Dendritic cell treated with granulocyte-macrophage colony-stimulating factor and Interleukin-4, amounts not matched to agents 40 ng/mL and 50 ng/mL, for 4 days (primary cell): ENCODE measurements at regions not wholly inside any gene's neighbourhood (a gene's known extent, or its start where the extent isn't known, plus 50 kb on each side); places are given as distances from the start of the nearest gene placed in this dataset.

Experiments used
- H3K27ac Mint-ChIP-seq: one replicate; pipeline ENCODE4 v1.8.0; 2022; ENCODE audit warnings: mild to moderate bottlenecking, mixed read lengths
- H3K27me3 Mint-ChIP-seq: one replicate; pipeline ENCODE4 v1.8.0; 2022; ENCODE audit warnings: mild to moderate bottlenecking, mixed read lengths
- H3K36me3 Mint-ChIP-seq: one replicate; pipeline ENCODE4 v1.8.0; 2022; ENCODE audit warnings: low read depth, mixed read lengths
- H3K4me1 Mint-ChIP-seq: one replicate; pipeline ENCODE4 v1.8.0; 2022; ENCODE audit warnings: low read depth, mixed read lengths
- H3K4me3 Mint-ChIP-seq: one replicate; pipeline ENCODE4 v1.8.0; 2022; ENCODE audit warnings: mild to moderate bottlenecking, moderate library complexity, mixed read lengths
- H3K9me3 Mint-ChIP-seq: one replicate; pipeline ENCODE4 v1.8.0; 2022; ENCODE audit warnings: mixed read lengths
- intact Hi-C: fragments of 100-400 bp; cut with micrococcal nuclease; formaldehyde crosslinking; loops from one replicate; pipeline ENCODE4 v1.15.0; 2022

- no peaks in the 10 kb centered on the region for H3K9me3 Mint-ChIP-seq
- H3K27ac Mint-ChIP-seq, result no peak overlapping the region
- H3K4me1 Mint-ChIP-seq, result peaks cover 14% of the 10 kb centered on the region
- intact Hi-C loops, result loop anchor here (10.0 kb wide), 1 partner anchor 1229 kb away; the partner anchor contains the start of gene RGMB
- no peak overlapping the region for H3K4me3 Mint-ChIP-seq
- no peaks in the 10 kb centered on the region for H3K27me3 Mint-ChIP-seq
- H3K36me3 Mint-ChIP-seq, result no peaks in the 10 kb centered on the region
Measured at GRCh38 chr5:97545886-97546535, 363.0 kb upstream of the RIOK2 start.

DNA sequence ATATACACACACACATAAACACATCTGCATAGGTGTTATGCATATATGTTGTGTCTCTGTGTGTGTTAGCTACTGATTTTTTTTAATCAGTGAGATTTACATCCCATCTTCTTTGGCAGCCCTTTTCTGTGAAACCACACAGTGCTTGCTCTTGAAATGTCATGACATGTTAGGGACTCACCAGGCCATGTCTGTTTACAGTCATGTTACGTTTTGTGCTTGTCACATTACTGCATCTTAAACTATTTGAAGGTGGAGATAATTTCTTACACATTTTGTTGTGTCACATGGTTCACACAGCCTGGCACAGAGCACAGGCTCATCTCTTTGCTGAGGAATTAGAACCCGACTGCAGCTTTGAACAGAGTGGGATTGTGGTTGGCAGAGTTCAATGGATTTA, 364.4 kb upstream of the RIOK2 start:
- Mint-ChIP-seq H3K4me1 (peaks cover 14% of the 10 kb centered on the region), H3K4me3 (no peak overlapping the region), H3K36me3 (no peaks in the 10 kb centered on the region), H3K27ac (peak overlapping the region; percentile 30), H3K27me3 (no peaks in the 10 kb centered on the region), H3K9me3 (no peaks in the 10 kb centered on the region)
- intact Hi-C loops, result loop anchor here (10.0 kb wide), 1 partner anchor 1227 kb away; the partner anchor contains the start of gene RGMB

DNA sequence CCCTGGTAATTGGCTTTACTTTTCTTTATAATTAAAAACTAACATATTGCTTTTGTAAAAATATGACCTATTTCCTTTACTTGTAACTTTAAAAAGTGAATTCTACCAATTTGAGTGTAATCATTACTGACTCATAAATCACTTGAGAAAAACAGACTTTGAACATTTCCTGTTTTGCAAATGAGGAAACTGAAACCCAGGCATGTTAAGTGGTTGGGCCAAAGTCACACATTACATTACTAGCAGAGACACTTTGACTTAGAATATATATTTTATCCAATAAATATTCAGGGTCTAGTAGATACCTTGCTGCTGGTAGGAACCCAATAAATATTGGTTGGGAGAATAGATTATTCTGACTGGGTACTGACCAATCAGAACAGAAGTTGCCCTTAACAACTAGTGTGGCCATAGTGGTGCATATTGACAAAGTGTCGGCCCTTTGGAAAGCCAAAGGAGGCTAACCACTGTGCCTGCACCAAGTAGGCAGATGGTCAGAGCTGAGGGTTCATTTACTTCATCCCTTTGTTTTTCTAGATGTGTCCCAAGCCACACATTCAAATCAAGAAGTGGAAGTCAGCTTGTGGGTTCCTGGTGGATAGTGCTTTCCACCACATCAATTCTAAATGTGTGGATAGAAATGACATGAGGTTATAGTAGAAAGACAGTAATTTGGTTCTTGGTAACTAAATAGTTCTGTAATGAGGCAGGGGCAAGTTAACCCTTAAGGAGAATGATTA, 365.1 kb upstream of the RIOK2 start:
- H3K4me1 Mint-ChIP-seq, result peaks cover 14% of the 10 kb centered on the region
- H3K9me3 Mint-ChIP-seq, result no peaks in the 10 kb centered on the region
- H3K27ac Mint-ChIP-seq, result no peak overlapping the region
- intact Hi-C loops, result loop anchor here (10.0 kb wide), 1 partner anchor 1227 kb away; the partner anchor contains the start of gene RGMB
- H3K36me3 Mint-ChIP-seq, result no peaks in the 10 kb centered on the region
- no peaks in the 10 kb centered on the region for H3K27me3 Mint-ChIP-seq
- H3K4me3 Mint-ChIP-seq, result no peak overlapping the region

DNA sequence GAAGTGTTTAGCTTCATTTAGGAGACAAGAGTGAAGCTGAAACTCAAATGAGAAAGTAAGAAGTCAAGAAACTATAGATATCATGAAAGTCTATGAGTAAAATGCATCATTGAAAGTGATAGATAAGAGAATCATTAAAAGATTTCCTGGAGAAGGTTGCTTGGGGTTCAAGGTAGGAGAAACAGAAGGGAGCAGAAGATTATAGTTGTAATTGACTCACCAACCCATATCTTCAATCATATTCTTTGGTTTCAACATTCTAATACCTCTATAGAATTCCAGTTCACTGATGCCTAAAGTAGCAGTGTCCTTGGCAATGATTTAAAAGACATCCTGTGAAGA, 365.7 kb upstream of the RIOK2 start:
- intact Hi-C loops, result loop anchor here (10.0 kb wide), 1 partner anchor 1226 kb away; the partner anchor contains the start of gene RGMB
- Mint-ChIP-seq H3K9me3 (no peaks in the 10 kb centered on the region), H3K4me3 (no peak overlapping the region), H3K36me3 (no peaks in the 10 kb centered on the region), H3K4me1 (peaks cover 14% of the 10 kb centered on the region), H3K27me3 (no peaks in the 10 kb centered on the region), H3K27ac (no peak overlapping the region)

DNA sequence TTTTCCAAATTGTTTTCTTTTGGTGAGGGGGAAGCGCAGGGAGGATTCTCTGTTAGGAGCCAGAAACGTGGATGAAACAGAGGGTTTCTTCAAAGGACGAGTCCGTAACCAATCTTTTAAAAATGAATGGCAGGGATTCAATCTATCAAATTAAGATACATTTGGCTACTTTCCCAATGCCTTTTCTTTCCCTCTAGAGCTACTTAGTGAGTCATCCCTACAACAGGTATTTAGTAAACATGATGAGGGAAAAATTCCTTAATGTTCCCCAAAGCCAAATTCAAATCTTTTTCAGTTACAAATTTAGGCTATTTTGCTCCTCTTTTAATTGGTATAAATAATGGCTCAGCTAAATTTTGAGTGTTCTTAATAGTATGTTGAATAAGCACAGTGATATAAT, 366.4 kb upstream of the RIOK2 start:
- intact Hi-C loops, result loop anchor here (10.0 kb wide), 1 partner anchor 1225 kb away; the partner anchor contains the start of gene RGMB
- Mint-ChIP-seq H3K27ac (no peak overlapping the region), H3K9me3 (no peaks in the 10 kb centered on the region), H3K27me3 (no peaks in the 10 kb centered on the region), H3K36me3 (no peaks in the 10 kb centered on the region), H3K4me1 (peaks cover 14% of the 10 kb centered on the region), H3K4me3 (no peak overlapping the region)

DNA sequence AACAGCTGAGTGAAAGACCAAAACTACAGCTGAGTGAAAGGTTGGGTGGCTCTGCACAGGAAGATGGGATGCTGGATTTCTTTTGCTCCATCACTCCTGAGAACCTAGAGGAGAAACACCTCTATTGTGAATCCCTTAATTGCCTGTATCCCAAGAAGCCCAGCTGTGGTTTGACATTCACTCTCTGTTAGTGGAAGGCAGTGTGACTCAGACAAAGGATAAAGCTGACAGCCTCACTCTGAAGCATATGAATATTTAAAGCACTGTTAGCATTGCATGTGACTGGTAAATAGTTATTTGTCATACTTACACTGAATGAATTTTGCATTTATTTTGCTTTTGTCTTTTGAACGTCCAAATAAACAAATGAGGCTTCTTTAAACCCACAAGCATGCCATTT, 367.1 kb upstream of the RIOK2 start:
- no peak overlapping the region for H3K27ac Mint-ChIP-seq

GRCh38 chr5:97550818-97551217, 367.8 kb upstream of the RIOK2 start:
- Mint-ChIP-seq H3K36me3 (no peaks in the 10 kb centered on the region), H3K4me1 (peaks cover 14% of the 10 kb centered on the region), H3K27ac (no peak overlapping the region), H3K27me3 (no peaks in the 10 kb centered on the region), H3K4me3 (no peak overlapping the region), H3K9me3 (no peaks in the 10 kb centered on the region)
- intact Hi-C loops, result no loop called here

More for the DNA sequence above, 367.1 kb upstream of the RIOK2 start:
- no peak overlapping the region for H3K4me3 Mint-ChIP-seq
- peaks cover 14% of the 10 kb centered on the region for H3K4me1 Mint-ChIP-seq
- no peaks in the 10 kb centered on the region for H3K36me3 Mint-ChIP-seq
- intact Hi-C loops, result no loop called here
- no peaks in the 10 kb centered on the region for H3K27me3 Mint-ChIP-seq
- H3K9me3 Mint-ChIP-seq, result no peaks in the 10 kb centered on the region

DNA sequence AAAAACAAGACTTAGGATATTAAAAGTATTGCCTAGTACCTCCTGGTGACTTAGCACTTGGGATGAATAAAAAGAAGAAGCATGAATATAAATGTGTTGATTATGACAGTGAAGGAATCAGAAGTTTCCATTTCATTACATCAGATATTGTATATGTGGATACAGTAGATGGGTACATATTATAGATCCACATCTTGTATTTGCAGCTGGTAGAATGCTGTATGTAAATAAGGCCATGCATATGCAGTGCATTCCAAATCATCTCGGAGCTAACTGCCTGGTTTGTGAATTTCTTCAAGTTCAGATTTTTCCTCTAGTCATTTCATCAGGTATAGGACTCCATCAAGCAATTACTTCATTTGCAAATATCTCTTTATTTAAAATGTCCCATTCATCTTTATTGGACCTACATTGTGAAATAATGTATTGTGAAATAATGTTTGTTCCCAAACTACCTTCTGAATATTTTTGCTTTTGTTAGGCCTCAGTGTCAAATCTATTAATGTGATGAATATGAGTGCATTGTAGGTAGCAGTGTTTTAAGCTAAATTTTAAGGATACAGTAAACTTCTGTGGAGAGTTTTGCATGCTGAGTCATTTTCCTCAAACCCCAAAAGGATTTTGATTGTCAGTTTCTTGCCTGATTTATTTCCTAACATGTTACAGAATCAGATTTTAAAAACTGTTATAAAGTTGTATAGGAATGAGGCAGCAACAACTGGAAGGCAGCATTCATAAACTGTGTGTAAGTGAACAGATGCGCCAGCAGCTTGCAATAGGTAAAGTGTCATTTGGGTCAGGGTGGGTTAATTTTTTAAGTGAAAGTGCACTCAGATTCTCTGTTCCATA, 370.8 kb upstream of the RIOK2 start:
- H3K4me3 Mint-ChIP-seq, result no peak overlapping the region
- no peaks in the 10 kb centered on the region for H3K36me3 Mint-ChIP-seq
- no peaks in the 10 kb centered on the region for H3K9me3 Mint-ChIP-seq
- intact Hi-C loops, result no loop called here
- H3K27me3 Mint-ChIP-seq, result no peaks in the 10 kb centered on the region
- no peak overlapping the region for H3K27ac Mint-ChIP-seq
- H3K4me1 Mint-ChIP-seq, result peaks cover under 1% of the 10 kb centered on the region

DNA sequence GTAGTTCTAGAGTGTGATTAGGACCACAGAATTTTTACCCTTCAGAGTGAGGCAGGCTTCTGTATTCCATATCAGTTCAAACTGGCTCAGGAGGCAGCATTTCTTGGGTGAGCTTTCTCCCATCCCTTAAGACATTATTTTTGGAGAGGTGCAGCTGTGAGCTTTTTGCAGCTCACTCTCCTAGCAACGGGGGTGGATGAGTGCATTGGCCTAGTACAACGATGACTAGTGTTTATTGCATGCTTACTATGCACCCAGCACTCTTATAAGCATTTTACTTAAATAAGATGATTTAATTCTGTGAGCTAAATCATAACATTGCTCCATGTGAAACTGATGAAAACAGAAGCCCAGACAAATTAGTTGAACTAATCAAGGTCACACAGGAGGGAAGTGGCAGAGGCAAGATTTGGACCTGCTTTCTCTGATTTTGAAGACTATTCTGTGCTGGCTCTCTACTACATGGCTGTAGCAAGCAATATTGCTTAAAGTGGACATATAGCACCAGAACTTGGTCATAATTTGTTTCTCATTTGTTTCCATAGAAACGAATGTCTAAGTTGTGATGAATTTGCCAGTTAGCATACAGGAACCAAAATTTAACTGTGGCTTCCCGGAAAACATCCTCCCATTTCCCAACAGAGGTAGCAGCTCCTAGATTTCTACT, 372.1 kb upstream of the RIOK2 start:
- H3K27me3 Mint-ChIP-seq, result no peaks in the 10 kb centered on the region
- no peaks in the 10 kb centered on the region for H3K9me3 Mint-ChIP-seq
- intact Hi-C loops, result no loop called here
- no peaks in the 10 kb centered on the region for H3K4me1 Mint-ChIP-seq
- no peak overlapping the region for H3K4me3 Mint-ChIP-seq
- H3K27ac Mint-ChIP-seq, result no peak overlapping the region
- no peaks in the 10 kb centered on the region for H3K36me3 Mint-ChIP-seq

- no peaks in the 10 kb centered on the region for H3K36me3 Mint-ChIP-seq
- intact Hi-C loops, result no loop called here
- no peaks in the 10 kb centered on the region for H3K27me3 Mint-ChIP-seq
- H3K4me3 Mint-ChIP-seq, result no peak overlapping the region
- H3K4me1 Mint-ChIP-seq, result no peaks in the 10 kb centered on the region
- H3K9me3 Mint-ChIP-seq, result no peaks in the 10 kb centered on the region
- H3K27ac Mint-ChIP-seq, result no peak overlapping the region
Measured at GRCh38 chr5:97555644-97555981, 372.6 kb upstream of the RIOK2 start.

- no peaks in the 10 kb centered on the region for H3K27me3 Mint-ChIP-seq
- intact Hi-C loops, result no loop called here
- H3K4me3 Mint-ChIP-seq, result no peak overlapping the region
- no peaks in the 10 kb centered on the region for H3K36me3 Mint-ChIP-seq
- H3K4me1 Mint-ChIP-seq, result no peaks in the 10 kb centered on the region
- H3K9me3 Mint-ChIP-seq, result peaks cover 2% of the 10 kb centered on the region
- H3K27ac Mint-ChIP-seq, result no peak overlapping the region
Measured at GRCh38 chr5:97559827-97560598, 377.0 kb upstream of the RIOK2 start.

GRCh38 chr5:97560599-97560993, 377.5 kb upstream of the RIOK2 start:
- intact Hi-C loops, result no loop called here
- Mint-ChIP-seq H3K27ac (no peak overlapping the region), H3K27me3 (no peaks in the 10 kb centered on the region), H3K9me3 (peaks cover 7% of the 10 kb centered on the region), H3K4me1 (no peaks in the 10 kb centered on the region), H3K36me3 (no peaks in the 10 kb centered on the region), H3K4me3 (no peak overlapping the region)

DNA sequence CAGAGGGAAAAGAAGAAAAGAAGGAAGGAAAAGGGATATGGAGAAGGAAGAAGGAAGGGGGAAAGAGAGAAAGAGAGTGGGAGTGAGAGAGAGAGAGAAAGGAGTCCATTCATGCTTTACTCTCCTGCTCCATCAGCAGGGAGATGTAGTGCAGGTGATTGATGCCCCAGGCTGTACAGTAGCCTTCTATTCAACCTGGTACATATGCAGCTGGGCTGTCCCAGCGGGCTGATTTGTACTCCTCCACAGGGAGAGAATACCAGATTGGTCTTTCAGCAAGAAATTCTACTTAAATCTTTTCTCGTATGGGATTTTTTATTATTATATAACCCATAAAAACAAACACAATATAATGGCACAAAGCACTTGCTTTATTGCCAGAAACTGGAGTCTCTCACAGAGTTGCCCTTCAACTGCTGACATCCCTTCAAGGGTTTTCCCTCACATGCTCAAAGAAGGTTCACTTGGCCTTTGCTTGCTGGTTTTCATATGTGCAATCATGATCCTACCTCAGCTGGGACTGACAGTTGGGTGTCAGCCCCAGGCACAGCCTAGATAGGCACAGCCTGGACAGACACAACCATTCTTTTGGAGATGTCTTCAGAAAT, 380.1 kb upstream of the RIOK2 start:
- H3K36me3 Mint-ChIP-seq, result no peaks in the 10 kb centered on the region
- H3K4me3 Mint-ChIP-seq, result no peak overlapping the region
- H3K9me3 Mint-ChIP-seq, result peaks cover 17% of the 10 kb centered on the region
- intact Hi-C loops, result no loop called here
- no peaks in the 10 kb centered on the region for H3K4me1 Mint-ChIP-seq
- no peak overlapping the region for H3K27ac Mint-ChIP-seq
- no peaks in the 10 kb centered on the region for H3K27me3 Mint-ChIP-seq
